Glomerular endothelial cell (primary cell): ENCODE measurements at regions not wholly inside any gene's neighbourhood (a gene's known extent, or its start where the extent isn't known, plus 50 kb on each side); places are given as distances from the start of the nearest gene placed in this dataset.

Experiments used
- DNase-seq: peaks from one replicate; pipeline ENCODE4 v3.0.0-alpha.2; 2011; ENCODE audit warnings: low read depth, low spot score; ENCODE audit errors: extremely low read depth

GRCh38 chr13:30034458-30034795 lies 184.0 kb upstream of the UBL3 start:
- no peak for DNase-seq

DNA sequence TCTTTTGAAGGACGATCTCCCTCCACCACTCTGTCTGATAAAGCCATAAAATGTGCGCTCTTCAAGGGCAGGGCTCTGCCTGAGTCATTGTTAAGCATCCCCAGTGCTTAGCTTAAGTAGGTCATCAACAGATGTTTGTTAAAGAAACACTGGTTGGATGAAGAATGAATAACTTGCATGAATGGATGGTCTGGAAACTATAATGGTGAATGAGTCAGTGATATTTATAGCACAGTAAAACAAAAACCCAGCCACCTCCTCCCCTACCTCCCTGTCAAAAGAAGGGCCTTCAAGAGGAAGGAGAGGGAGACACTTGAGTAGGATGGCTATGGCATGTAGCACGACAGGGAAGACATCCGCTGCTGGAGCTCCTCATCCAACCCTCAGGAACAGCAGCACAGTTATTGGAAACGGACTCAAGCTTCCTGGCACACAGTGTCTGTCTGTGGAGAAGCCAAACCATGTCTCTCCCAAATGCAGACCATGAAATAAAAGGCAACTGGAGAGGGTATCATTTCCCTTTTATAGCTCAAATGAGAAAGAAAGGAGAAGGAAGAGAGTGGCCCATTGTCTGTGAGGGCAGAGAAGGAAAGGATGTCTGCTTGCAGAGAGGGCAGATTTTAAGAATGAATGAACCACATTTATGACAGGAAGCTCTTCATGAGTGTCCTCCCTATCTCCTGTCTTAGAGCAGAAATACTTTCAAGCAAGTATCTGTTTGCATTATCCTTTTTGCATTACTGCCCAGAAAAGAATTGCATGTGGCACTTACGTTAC lies 183.5 kb upstream of the UBL3 start:
- no peak for DNase-seq

- no peak for DNase-seq
Observed at GRCh38 chr13:30032263-30032662, 181.8 kb upstream of the UBL3 start.

DNA sequence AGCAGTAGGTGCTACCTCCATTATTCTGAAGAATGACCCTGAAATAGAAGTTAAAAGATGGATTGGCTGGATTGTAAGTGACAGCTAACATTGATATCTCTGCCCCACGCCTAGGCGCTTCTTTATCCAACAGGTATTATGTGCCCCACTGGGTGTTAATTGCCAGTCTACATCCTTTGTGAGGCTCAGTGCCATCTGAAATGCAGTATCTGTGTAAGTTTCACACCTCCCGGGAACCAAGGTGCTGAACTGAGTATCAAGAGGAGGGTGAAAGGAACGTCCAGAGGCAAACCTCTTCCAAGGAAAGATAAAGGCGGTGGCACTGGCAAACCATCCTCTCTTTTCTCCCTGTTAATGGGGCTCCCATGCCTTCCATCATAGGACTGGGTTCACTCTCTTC lies 181.1 kb upstream of the UBL3 start:
- DNase-seq = no peak

DNA sequence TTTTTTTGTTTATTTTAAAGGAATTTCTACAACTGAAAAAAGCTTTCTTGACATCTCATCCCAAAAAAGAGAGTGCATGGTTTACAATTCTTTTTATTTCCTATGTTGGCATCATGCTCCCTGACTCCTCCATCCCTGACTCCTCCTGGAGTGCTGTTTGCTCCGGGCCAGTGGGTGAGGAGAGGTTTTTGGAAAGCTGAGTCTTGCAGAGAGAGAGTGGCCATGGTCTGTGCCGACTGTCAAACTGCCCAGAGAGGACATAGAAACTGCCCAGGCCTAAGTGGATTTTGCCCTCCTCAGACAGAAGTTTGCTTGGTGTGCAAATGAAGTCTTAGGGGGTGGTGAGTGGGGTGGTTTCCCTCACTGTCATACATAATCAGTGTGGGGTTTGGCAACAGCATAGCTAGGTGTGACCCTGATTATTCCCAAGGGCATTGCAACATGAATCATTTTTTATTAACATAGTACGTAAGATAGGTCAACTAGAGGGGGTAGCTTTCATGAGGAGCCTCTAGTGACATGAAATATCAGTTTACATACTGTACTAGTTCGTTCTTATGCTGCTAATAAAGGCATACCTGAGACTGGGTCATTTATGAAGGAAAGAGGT lies 179.8 kb upstream of the UBL3 start:
- DNase-seq = no peak

DNA sequence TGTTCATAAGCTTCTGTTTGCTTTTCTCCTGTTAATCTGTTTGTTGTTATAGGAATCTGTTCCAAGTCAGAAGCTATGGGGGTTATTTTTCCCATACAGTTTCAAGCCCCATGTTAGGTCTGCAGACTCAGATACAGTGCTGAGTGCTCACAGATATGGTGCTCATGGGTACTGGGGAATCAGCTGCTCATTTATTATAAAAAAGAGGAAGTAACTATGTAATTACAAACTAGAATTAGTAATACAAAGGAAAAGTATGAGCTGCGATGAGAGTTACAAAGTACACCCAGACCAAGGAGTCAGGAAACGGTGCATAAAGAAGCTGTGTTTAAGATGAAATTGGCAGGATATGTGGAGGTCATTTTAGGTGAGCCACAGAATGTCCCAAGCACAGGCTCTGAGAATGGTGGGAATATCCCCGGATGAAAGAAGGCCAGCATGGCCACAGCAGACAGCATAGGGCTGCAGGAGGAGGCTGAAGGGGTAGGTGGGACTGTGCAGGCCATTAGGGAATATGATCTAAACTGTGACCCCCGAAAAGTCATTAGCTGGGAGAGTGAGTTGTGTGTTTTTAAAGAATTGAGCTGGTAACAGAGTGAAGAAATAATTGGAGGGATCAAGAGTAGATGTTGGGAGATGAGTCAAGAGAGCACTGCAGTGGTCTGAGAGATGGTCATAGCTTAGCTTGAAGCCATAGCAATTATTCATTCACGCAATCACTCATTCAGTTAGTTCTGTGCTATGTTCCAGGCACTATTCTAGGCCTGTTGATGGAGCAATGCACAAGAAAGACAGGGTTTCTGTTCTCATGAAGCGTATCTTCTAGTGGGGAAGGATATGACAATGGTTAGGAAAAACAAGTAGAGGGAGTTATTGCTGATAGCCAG lies 177.4 kb upstream of the UBL3 start:
- no peak for DNase-seq

GRCh38 chr13:30026909-30027308 lies 176.5 kb upstream of the UBL3 start:
- no peak for DNase-seq

GRCh38 chr13:30026093-30026492 lies 175.7 kb upstream of the UBL3 start:
- DNase-seq = no peak

- no peak for DNase-seq
Observed at GRCh38 chr13:30025351-30025750, 174.9 kb upstream of the UBL3 start.

GRCh38 chr13:30024125-30024865 lies 173.9 kb upstream of the UBL3 start:
- DNase-seq = no peak

- DNase-seq = no peak
Observed at GRCh38 chr13:30023196-30023895, 172.9 kb upstream of the UBL3 start.

- DNase-seq = no peak
Observed at GRCh38 chr13:30022796-30023195, 172.4 kb upstream of the UBL3 start.

DNA sequence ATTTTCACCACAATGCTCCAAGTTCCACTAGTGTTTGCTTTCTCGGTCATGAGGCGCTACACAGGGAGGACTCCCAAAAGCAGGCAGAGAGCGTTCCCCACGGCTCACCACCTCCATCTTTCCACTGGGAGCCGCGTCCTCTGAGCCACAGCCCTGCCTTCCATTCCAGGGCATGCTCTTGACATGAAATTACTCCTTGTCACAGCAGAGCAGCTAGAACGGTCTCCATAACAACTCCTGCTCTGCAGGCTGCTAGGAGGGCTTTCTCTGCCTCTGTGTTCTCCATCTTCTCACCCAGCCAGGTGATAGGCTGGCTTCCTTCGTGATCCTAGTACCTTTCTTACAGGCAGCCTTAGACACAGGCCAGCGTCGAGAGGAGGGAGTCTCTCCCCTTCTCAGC lies 171.8 kb upstream of the UBL3 start:
- no peak for DNase-seq

DNA sequence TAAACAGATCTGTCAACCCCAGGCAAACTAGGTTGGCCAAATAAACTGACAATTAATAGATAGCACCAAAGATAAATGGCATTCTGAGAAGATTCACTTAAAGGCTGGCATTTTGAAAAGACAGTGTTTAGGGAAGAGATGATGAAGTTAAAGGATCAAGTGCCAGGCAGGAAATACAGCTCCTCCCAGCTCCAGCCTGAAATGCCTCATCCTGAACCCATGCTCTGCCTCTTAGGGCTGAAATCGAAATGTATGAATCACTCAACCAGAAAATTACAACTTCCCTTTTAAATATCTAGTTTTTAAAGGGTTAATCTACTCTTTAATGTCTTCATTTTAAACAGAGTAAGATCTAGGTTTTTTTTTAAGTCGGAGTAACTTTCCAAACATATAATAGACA lies 171.2 kb upstream of the UBL3 start:
- DNase-seq = no peak

DNA sequence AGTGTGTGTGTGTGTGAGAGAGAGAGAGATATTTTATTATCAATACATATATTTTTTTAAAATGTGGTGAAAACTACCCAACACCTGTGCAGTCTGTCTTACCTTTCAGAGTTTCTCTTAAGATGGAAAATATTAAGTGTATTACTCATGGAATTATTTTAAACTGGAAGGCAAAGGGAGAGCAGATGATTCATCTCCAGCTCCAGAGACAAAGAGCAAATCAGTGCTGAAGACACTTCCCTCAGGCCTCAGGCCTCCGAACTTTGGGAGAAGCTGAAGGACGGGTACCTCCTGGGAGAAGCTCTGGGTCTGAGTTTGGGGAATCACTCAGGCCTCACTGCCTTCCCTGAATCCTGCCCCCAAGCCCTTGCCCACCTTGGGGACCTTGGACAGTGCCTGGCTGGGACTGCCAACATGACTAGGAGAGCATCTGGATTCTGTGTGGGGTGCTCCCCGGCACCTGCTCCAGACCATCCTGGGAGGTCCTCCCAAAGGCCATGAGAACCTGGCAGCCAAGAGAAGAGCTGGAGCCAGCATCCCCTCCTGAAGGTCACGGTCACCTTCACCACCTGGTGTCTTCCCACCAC lies 170.4 kb upstream of the UBL3 start:
- DNase-seq = no peak

- no peak for DNase-seq
Observed at GRCh38 chr13:30019648-30020626, 169.5 kb upstream of the UBL3 start.

- DNase-seq = no peak
Observed at GRCh38 chr13:30017880-30018279, 167.5 kb upstream of the UBL3 start.

DNA sequence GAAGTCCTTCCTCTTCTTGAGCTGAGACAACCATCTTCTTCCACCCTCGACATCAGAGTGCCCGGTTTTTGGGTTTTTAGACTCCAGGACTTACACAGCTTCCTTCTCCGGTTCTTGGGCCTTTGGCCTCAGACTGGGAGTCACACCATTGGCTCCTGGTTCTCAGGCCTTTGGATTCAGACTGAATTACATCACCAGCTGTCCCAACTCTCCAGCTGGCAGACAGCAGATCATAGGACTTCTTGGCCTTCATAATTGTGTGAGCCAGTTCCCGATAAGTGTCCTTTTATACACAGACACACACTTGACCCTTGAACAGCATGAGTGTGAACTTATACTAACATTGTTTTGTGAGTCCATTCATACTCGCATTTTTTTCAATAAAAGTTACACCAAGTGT lies 166.0 kb upstream of the UBL3 start:
- DNase-seq = no peak

GRCh38 chr13:30009411-30009810 lies 159.0 kb upstream of the UBL3 start:
- no peak for DNase-seq
